ENCODE measurements at regions not wholly inside any gene's neighbourhood (a gene's known extent, or its start where the extent isn't known, plus 50 kb on each side); places are given as distances from the start of the nearest gene placed in this dataset.

- Histone ChIP-seq H3K4me1 (ENCODE audit: insufficient read depth) (no peaks in the 10 kb centered on the region), H3K27me3 (no peaks in the 10 kb centered on the region), H3K4me3 (no peak overlapping the region), H3K36me3 (no peaks in the 10 kb centered on the region), H3K9me3 (peaks cover 0 to 4% of the 10 kb centered on the region in 2 donors), H3K27ac (no peak overlapping the region)
- no peak for DNase-seq
- intact Hi-C loops (cut with DNase I) = no loop called here
- 84 to 93% (median 90%) methylated on average over 10 of the region's 10 CpGs for WGBS, 3 donors
- no peak for TF ChIP-seq CTCF (IDR thresholded peaks at IDR 0.05)
- TF ChIP-seq POLR2A (IDR thresholded peaks at IDR 0.05) = no peak
- TF ChIP-seq EP300 (IDR thresholded peaks at IDR 0.05) = no peak
Observed at GRCh38 chr10:129360046-129360445, 107.0 kb upstream of the MGMT start.

GRCh38 chr10:129361676-129362376 is 105.2 kb upstream of the MGMT start:
- peaks cover 0 to 2% of the 10 kb centered on the region in 2 donors for H3K9me3 ChIP-seq
- intact Hi-C loops (cut with DNase I) = no loop called here
- WGBS, 3 donors = 91 to 93% (median 92%) methylated on average over 18 of the region's 18 CpGs
- TF ChIP-seq CTCF (IDR thresholded peaks at IDR 0.05) (no peak), POLR2A (IDR thresholded peaks at IDR 0.05) (no peak), EP300 (IDR thresholded peaks at IDR 0.05) (no peak)
- no peaks in the 10 kb centered on the region for H3K36me3 ChIP-seq
- H3K4me1 ChIP-seq (ENCODE audit: insufficient read depth) = no peaks in the 10 kb centered on the region
- no peak overlapping the region for H3K27ac ChIP-seq
- no peak for DNase-seq
- no peak overlapping the region for H3K4me3 ChIP-seq
- H3K27me3 ChIP-seq = no peaks in the 10 kb centered on the region

- intact Hi-C loops (cut with DNase I) = no loop called here
- no peak overlapping the region for H3K4me3 ChIP-seq
- no peaks in the 10 kb centered on the region for H3K4me1 ChIP-seq (ENCODE audit: insufficient read depth)
- no peak overlapping the region for H3K27ac ChIP-seq
- WGBS, 3 donors = 88 to 92% (median 89%) methylated on average over 6 of the region's 6 CpGs
- TF ChIP-seq EP300 (IDR thresholded peaks at IDR 0.05) (no peak), POLR2A (IDR thresholded peaks at IDR 0.05) (no peak), CTCF (IDR thresholded peaks at IDR 0.05) (no peak)
- H3K36me3 ChIP-seq = no peaks in the 10 kb centered on the region
- no peak for DNase-seq
- H3K27me3 ChIP-seq = no peaks in the 10 kb centered on the region
- H3K9me3 ChIP-seq = no peaks in the 10 kb centered on the region
Observed at GRCh38 chr10:129364949-129365348, 102.1 kb upstream of the MGMT start.

- Histone ChIP-seq H3K4me3 (no peak overlapping the region), H3K4me1 (ENCODE audit: insufficient read depth) (no peaks in the 10 kb centered on the region), H3K27ac (no peak overlapping the region), H3K9me3 (no peaks in the 10 kb centered on the region), H3K27me3 (no peaks in the 10 kb centered on the region), H3K36me3 (no peaks in the 10 kb centered on the region)
- WGBS, 3 donors = 82 to 91% (median 87%) methylated on average over 6 of the region's 6 CpGs
- TF ChIP-seq CTCF (IDR thresholded peaks at IDR 0.05) (no peak), POLR2A (IDR thresholded peaks at IDR 0.05) (no peak), EP300 (IDR thresholded peaks at IDR 0.05) (no peak)
- DNase-seq = no peak
- intact Hi-C loops (cut with DNase I) = no loop called here
Observed at GRCh38 chr10:129365767-129366402, 101.2 kb upstream of the MGMT start.

Data from ovary (tissue), 7 donors.